Heart left ventricle (tissue), 13 donors: ENCODE measurements at regions not wholly inside any gene's neighbourhood (a gene's known extent, or its start where the extent isn't known, plus 50 kb on each side); places are given as distances from the start of the nearest gene placed in this dataset.

Experiments used
- CTCF ChIP-seq, 12 donors: fragments of 200-600 bp; sonication (generic) in 4 of 12; IDR thresholded peaks; one replicate each; pipeline versions ENCODE4 v1.5.0 to v1.8.0; 2018 to 2022; ENCODE audit warnings: antibody characterized with exemption in 12 of 12, mild to moderate bottlenecking in 5 of 12
- POLR2A ChIP-seq, 2 donors: fragments of 450-650 bp; IDR thresholded peaks; one replicate each; pipeline ENCODE4 v1.6.1; 2017; ENCODE audit warnings: antibody characterized with exemption in 2 of 2, mild to moderate bottlenecking in 2 of 2, moderate library complexity in 2 of 2
- donor health status: ischemic (EF 13 %, LVEDD 7.1; RV severe dilation, severe dysfunction).
- donor health status: DM: no; HTN: yes; CAD: no.
- donor health status: DM: no; HTN: no; CAD: no.
- donor health status: ischemic (EF 25% LVEDD 6.9; RV normal size, moderate dysfunction).
- donor health status: ischemic (EF 25% LVEDD 5.7; RV mildly dilated, moderate dysfunction).
- donor health status: ischemic (EF 35%, LVEDD 5.7; RV mildly dilated, moderate dysfunction).
- donor health status: nonischemic (EF 11% LVEDD 7.7; RV severe dilation, severe dysfunction).
- donor health status: DM: yes; HTN: yes; CAD: no.
- donor health status: PGD.
- donor health status: ischemic (EF 29% LVEDD 5.4; RV normal size, mild dysfunction).
- donor health status: nonischemic (EF 23%, LVEDD 6.1; RV moderate dilation, normal function).

- TF ChIP-seq POLR2A (IDR thresholded peaks at IDR 0.05) (no peak), CTCF (IDR thresholded peaks at IDR 0.05) (no peak)
Measured at GRCh38 chr16:52251495-52251894, 295.4 kb downstream of the TOX3 start.
